ENCODE measurements at regions not wholly inside any gene's neighbourhood (a gene's known extent, or its start where the extent isn't known, plus 50 kb on each side); places are given as distances from the start of the nearest gene placed in this dataset.

- no peak overlapping the region for H3K4me3 ChIP-seq (ENCODE audit: insufficient read depth, low read depth, low read length)
- H3K36me3 ChIP-seq (replicated peaks; ENCODE audit: control insufficient read depth, insufficient read depth, low read length) = no peaks in the 10 kb centered on the region
- DNase-seq = no peak
- H3K27me3 ChIP-seq (ENCODE audit: control insufficient read depth, insufficient read depth, low read length) = no peaks in the 10 kb centered on the region
These were observed 105.6 kb upstream of the ELL2 start for GRCh38 chr5:96067251-96067650.

DNA sequence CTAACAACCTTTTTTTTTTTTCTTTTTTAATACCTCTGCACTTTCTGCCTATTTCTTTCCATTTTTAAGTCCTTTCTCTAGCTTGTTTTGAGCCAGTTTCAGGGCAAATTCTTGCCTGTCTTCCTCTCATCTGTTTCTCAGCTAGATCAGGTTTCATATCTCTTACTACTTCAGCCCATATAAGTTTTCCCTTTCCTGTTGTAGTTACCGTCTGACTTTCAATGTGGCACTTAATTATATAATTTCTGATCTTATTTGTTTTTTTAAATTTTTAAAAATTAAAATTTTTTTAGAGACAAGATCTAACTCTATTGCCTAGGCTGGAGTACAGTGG lies 104.7 kb upstream of the ELL2 start:
- Histone ChIP-seq H3K27me3 (ENCODE audit: control insufficient read depth, insufficient read depth, low read length) (no peaks in the 10 kb centered on the region), H3K4me3 (ENCODE audit: insufficient read depth, low read depth, low read length) (no peak overlapping the region), H3K36me3 (replicated peaks; ENCODE audit: control insufficient read depth, insufficient read depth, low read length) (no peaks in the 10 kb centered on the region)
- no peak for DNase-seq

DNA sequence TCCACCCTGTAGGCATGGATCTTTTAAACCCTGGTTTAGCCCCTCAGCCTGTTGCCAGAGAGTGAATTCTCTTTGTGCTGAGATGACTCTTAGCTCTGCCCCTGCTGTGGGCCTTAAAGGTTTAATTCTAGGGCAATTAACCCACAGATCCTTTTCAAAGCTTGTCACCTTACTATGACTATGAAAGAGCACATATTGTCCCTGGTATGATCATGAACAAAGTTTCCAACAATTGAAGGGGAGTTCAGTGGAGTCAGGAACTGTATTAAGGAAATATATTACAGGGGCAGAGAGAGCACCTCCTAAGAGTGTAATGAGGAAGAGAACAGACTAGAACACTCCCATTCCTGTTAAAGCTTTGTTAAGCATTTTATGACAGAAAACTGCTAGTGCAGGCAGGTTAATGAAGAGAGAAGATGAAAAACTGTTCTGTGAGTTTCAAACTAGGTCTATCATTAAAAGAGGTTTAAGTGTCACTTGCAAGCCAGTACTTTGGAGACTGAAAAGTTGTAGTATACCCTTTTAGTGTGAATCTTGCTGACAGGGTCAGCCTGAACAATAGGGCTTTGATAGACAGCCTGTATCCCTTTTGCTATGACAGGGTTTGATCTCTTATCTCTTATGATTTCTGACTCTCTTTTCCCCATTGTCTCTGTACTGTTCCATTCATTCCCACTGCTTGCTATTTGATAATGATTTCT lies 104.2 kb upstream of the ELL2 start:
- DNase-seq = no peak
- Histone ChIP-seq H3K27me3 (ENCODE audit: control insufficient read depth, insufficient read depth, low read length) (no peaks in the 10 kb centered on the region), H3K36me3 (replicated peaks; ENCODE audit: control insufficient read depth, insufficient read depth, low read length) (no peaks in the 10 kb centered on the region), H3K4me3 (ENCODE audit: insufficient read depth, low read depth, low read length) (no peak overlapping the region)

- no peaks in the 10 kb centered on the region for H3K27me3 ChIP-seq (ENCODE audit: control insufficient read depth, insufficient read depth, low read length)
- no peaks in the 10 kb centered on the region for H3K36me3 ChIP-seq (replicated peaks; ENCODE audit: control insufficient read depth, insufficient read depth, low read length)
- DNase-seq = no peak
- no peak overlapping the region for H3K4me3 ChIP-seq (ENCODE audit: insufficient read depth, low read depth, low read length)
These were observed 103.2 kb upstream of the ELL2 start for GRCh38 chr5:96064877-96065276.

DNA sequence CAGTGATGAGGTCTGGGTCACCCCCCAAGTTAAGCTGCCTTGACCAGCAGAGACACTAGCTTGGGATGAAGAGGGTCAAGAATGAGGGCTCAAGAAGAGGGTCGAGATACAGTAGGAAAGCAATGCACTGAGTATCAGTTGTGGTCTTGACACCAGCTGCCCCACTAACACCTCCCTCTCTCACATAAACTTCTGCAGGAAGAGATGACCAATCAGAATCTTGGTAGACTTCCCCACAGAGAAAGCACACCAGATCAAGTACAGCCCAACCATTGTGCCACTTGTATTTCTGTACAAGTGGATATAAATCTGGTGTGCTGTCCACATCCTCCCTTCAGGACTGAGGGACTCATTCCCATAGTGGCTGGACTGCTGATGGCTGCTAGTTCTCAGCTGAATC lies 101.2 kb upstream of the ELL2 start:
- DNase-seq = no peak
- no peaks in the 10 kb centered on the region for H3K36me3 ChIP-seq (replicated peaks; ENCODE audit: control insufficient read depth, insufficient read depth, low read length)
- H3K4me3 ChIP-seq (ENCODE audit: insufficient read depth, low read depth, low read length) = no peak overlapping the region
- H3K27me3 ChIP-seq (ENCODE audit: control insufficient read depth, insufficient read depth, low read length) = no peaks in the 10 kb centered on the region

GRCh38 chr5:96058084-96058483 lies 96.4 kb upstream of the ELL2 start:
- no peaks in the 10 kb centered on the region for H3K27me3 ChIP-seq (ENCODE audit: control insufficient read depth, insufficient read depth, low read length)
- peak; percentile 4 for DNase-seq
- no peaks in the 10 kb centered on the region for H3K36me3 ChIP-seq (replicated peaks; ENCODE audit: control insufficient read depth, insufficient read depth, low read length)
- no peak overlapping the region for H3K4me3 ChIP-seq (ENCODE audit: insufficient read depth, low read depth, low read length)

DNA sequence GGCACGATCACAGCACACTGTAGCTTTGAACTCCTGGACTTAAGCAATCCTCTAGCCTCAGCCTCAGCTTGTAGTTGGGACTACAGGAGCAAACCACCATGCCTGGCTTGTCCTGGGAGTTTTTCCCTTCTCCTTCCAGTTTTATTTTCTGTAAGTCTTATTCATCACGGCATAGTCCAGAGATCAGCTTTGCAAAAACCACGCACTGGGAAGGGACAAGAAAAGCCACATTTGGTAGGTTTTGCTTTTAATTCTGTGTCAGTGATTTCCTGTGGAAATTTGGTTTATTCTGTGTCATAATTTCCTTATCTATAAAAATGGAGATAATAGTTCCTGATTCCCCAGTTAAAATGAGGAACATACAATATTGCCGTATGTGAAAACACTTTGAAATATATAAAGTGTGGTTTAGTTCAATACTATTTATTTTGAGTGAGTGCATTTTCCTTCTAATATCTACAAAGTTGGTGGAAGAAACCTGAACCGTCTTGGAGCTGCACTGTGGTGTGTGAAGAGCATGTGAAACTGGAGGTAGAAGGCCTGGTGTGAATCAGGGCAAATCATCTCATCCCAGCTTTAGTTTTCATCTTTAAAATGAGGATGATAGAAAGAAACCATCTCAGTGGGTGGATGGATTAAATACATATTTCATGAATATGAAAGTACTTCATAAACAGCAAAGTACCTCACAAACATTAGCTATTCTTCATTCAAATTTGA lies 92.8 kb upstream of the ELL2 start:
- DNase-seq = no peak
- Histone ChIP-seq H3K27me3 (ENCODE audit: control insufficient read depth, insufficient read depth, low read length) (no peaks in the 10 kb centered on the region), H3K36me3 (replicated peaks; ENCODE audit: control insufficient read depth, insufficient read depth, low read length) (no peaks in the 10 kb centered on the region), H3K4me3 (ENCODE audit: insufficient read depth, low read depth, low read length) (no peak overlapping the region)

- no peaks in the 10 kb centered on the region for H3K36me3 ChIP-seq (replicated peaks; ENCODE audit: control insufficient read depth, insufficient read depth, low read length)
- no peak for DNase-seq
- H3K4me3 ChIP-seq (ENCODE audit: insufficient read depth, low read depth, low read length) = no peak overlapping the region
- no peaks in the 10 kb centered on the region for H3K27me3 ChIP-seq (ENCODE audit: control insufficient read depth, insufficient read depth, low read length)
These were observed 91.5 kb upstream of the ELL2 start for GRCh38 chr5:96053063-96053735.

DNA sequence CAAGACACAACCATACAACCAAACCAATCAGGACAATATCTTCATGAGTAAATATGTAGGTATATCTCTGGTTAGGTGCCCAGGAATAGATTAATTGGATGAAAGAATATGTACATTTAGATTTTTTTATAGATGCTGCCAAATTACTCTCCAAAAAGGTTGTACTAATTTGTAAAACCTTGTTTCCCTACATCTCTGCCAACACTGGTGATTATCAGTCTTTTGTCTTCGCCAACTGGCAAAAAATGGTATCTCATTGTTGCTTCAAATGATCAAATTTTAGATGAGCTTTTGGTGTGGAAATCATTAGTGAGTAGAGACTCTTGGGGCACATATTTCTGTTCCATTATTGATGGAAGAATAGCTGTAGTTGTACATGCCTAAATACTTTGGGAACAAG lies 90.7 kb upstream of the ELL2 start:
- Histone ChIP-seq H3K36me3 (replicated peaks; ENCODE audit: control insufficient read depth, insufficient read depth, low read length) (no peaks in the 10 kb centered on the region), H3K4me3 (ENCODE audit: insufficient read depth, low read depth, low read length) (no peak overlapping the region), H3K27me3 (ENCODE audit: control insufficient read depth, insufficient read depth, low read length) (no peaks in the 10 kb centered on the region)
- no peak for DNase-seq

DNA sequence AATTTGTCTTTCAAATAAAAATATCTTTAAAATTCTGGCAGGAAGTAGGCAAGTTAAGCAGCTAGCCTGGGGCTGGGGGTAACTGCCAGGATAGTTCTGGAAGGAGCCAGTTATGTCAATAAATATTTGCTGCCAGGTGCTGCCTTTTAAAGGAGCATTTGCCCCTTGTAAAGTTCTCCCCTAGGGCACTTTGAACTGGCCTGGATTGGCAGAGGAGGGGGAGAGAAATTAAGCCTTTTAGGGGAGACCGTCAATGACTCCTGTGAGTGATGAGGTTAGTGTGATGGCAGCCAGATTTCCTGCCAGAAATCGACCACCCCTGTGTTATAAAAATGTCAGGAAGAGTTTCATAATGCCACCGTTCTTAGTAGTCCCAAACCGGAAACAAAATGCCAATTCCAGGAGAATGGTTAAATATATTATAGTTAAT lies 89.8 kb upstream of the ELL2 start:
- H3K4me3 ChIP-seq (ENCODE audit: insufficient read depth, low read depth, low read length) = no peak overlapping the region
- DNase-seq = no peak
- no peaks in the 10 kb centered on the region for H3K27me3 ChIP-seq (ENCODE audit: control insufficient read depth, insufficient read depth, low read length)
- H3K36me3 ChIP-seq (replicated peaks; ENCODE audit: control insufficient read depth, insufficient read depth, low read length) = no peaks in the 10 kb centered on the region

DNA sequence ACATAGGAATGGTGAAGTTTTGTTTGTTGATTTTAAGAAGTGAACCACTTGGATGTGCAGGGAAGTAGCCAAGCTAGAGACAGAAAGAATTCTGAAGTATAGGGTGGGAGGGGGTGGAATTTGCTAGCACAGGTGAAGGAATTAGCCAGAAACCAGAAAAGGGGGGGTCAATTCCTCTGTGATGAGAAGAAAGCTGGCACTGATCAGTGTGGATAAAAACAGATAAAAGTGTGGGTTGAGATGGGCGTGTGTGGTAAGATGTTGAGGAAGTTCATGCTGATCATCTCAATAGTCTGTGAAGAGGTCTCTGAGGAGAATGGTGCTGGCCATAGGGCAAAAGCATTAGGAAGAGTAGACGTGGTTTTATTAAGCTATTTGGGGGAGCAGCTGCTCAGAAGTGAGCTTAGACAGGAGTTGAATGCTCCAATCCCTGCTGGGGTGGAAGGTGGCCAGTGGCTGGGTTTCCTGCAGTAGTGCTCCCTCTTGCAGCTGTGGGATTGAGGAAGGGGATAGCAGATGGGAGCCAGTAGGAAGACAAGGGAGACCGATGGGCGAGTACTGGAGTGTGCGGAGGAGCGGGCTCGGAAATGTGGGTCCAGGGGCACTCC lies 88.7 kb upstream of the ELL2 start:
- Histone ChIP-seq H3K27me3 (ENCODE audit: control insufficient read depth, insufficient read depth, low read length) (no peaks in the 10 kb centered on the region), H3K4me3 (ENCODE audit: insufficient read depth, low read depth, low read length) (no peak overlapping the region), H3K36me3 (replicated peaks; ENCODE audit: control insufficient read depth, insufficient read depth, low read length) (no peaks in the 10 kb centered on the region)
- DNase-seq = no peak

- Histone ChIP-seq H3K27me3 (ENCODE audit: control insufficient read depth, insufficient read depth, low read length) (no peaks in the 10 kb centered on the region), H3K36me3 (replicated peaks; ENCODE audit: control insufficient read depth, insufficient read depth, low read length) (no peaks in the 10 kb centered on the region), H3K4me3 (ENCODE audit: insufficient read depth, low read depth, low read length) (no peak overlapping the region)
- DNase-seq = no peak
These were observed 88.0 kb upstream of the ELL2 start for GRCh38 chr5:96049398-96050272.

DNA sequence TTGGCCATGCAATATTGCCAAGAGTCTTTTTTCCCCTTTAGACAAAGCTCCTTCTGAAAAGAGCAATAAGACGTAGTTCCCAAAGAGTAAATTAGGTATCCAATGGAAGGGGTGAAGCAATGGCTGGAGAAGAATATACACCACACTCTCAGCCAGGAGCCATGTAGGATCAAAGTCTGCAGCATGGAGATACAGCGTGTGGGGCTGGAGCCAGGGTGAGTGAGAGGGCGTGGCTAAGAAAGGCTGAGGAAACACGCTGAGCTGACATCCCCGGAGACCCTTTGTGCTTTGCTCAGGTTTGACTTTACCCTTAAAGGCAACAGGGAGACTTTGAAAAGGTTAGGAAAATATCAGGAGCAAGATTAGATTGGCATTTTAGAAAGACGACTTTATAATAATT lies 87.1 kb upstream of the ELL2 start:
- Histone ChIP-seq H3K4me3 (ENCODE audit: insufficient read depth, low read depth, low read length) (no peak overlapping the region), H3K27me3 (ENCODE audit: control insufficient read depth, insufficient read depth, low read length) (no peaks in the 10 kb centered on the region), H3K36me3 (replicated peaks; ENCODE audit: control insufficient read depth, insufficient read depth, low read length) (no peaks in the 10 kb centered on the region)
- peak; percentile 7 for DNase-seq

DNA sequence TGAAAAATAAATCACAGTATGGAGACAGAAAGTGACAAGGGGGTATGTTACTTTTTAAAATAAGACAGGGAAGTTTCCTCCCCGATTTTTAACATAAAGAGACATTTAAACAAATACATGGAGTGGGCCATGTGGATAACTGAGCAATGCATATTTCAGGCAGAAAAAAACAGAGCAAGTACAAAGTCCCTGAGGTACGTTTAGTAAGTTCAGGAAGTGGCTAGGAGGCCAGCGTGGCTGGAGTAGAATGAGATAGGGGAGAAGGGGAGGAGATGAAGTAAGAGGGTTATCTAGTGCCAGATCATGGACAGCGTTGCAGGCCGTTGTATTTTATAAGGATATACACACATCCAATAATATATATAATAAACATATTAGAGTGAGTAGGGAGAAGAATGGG lies 84.2 kb upstream of the ELL2 start:
- Histone ChIP-seq H3K27me3 (ENCODE audit: control insufficient read depth, insufficient read depth, low read length) (no peaks in the 10 kb centered on the region), H3K4me3 (ENCODE audit: insufficient read depth, low read depth, low read length) (no peak overlapping the region), H3K36me3 (replicated peaks; ENCODE audit: control insufficient read depth, insufficient read depth, low read length) (no peaks in the 10 kb centered on the region)
- DNase-seq = no peak
